Astrocyte of the spinal cord (primary cell): ENCODE measurements at regions not wholly inside any gene's neighbourhood (a gene's known extent, or its start where the extent isn't known, plus 50 kb on each side); places are given as distances from the start of the nearest gene placed in this dataset.

Source experiments
- DNase-seq: peaks from one replicate; pipeline ENCODE4 v3.0.0; 2011; ENCODE audit warnings: low read depth, low spot score
- H3K4me3 ChIP-seq: 2 replicates; pipeline ENCODE4 v1.5.1; 2011; ENCODE audit warnings: low read depth, mild to moderate bottlenecking, low read length, moderate library complexity
- in situ Hi-C: cut with HindIII; loops from 2 replicates; pipeline ENCODE4 v1.10.0; 2017; ENCODE audit warnings: low sequenced_read_pairs
- TF ChIP-seq, protein P1 (sequence below): IDR thresholded peaks from 2 replicates; pipeline ENCODE4 v1.5.1; 2012; ENCODE audit warnings: low read depth, mild to moderate bottlenecking, low read length, inconsistent platforms

DNA sequence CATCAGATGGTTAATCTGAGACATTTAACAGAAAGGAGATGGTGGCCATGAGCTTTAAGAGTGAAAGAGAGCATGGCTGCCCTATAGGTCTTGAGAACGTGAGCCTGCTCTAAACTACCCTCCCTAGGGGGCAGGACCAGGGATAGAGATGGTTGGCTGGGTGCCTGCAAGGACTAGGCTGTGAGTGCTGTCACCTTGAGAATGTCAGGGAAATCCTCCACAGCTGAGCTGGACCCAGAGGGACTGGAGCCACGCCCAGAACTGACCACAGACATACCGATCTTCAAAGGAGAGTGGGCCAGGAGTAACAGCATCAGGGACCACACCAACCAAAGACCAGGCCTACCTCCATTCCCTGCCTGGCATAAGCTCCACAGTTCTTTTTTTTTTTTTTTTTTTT is 53.6 kb upstream of the UBE2E1 start:
- TF ChIP-seq, protein P1, sequence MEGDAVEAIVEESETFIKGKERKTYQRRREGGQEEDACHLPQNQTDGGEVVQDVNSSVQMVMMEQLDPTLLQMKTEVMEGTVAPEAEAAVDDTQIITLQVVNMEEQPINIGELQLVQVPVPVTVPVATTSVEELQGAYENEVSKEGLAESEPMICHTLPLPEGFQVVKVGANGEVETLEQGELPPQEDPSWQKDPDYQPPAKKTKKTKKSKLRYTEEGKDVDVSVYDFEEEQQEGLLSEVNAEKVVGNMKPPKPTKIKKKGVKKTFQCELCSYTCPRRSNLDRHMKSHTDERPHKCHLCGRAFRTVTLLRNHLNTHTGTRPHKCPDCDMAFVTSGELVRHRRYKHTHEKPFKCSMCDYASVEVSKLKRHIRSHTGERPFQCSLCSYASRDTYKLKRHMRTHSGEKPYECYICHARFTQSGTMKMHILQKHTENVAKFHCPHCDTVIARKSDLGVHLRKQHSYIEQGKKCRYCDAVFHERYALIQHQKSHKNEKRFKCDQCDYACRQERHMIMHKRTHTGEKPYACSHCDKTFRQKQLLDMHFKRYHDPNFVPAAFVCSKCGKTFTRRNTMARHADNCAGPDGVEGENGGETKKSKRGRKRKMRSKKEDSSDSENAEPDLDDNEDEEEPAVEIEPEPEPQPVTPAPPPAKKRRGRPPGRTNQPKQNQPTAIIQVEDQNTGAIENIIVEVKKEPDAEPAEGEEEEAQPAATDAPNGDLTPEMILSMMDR = no peak
- in situ Hi-C loops = no loop called here
- no peak overlapping the region for H3K4me3 ChIP-seq
- no peak for DNase-seq

DNA sequence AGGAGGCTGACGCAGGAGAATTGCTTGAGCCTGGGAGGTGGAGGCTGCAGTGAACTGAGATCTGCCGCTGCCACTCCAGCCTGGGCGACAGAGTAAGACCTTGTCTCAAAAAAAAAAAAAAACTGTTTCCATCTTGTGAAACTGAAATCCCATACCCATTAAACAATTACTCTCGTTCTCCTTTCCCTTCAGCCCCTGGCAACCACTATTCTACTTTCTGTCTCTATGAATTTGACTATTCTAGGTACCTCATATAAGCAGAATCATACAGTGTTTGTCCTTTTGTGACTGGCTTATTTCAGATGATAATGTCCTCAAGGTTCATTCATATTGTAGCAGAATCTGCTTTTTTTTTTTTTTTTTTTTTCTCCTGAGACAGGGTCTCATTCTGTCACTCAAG is 51.5 kb upstream of the UBE2E1 start:
- H3K4me3 ChIP-seq = no peak overlapping the region
- in situ Hi-C loops = no loop called here
- TF ChIP-seq, protein P1 = no peak
- DNase-seq = no peak
